GM21528 (cell line): ENCODE measurements at regions not wholly inside any gene's neighbourhood (a gene's known extent, or its start where the extent isn't known, plus 50 kb on each side); places are given as distances from the start of the nearest gene placed in this dataset.

Experiments used
- ATAC-seq: cut with Tn5 transposase; IDR thresholded peaks from one replicate; pipeline ENCODE4 v1.9.1; 2021; ENCODE audit warnings: mild to moderate bottlenecking, moderate library complexity; ENCODE audit not compliant: unreplicated experiment, low FRiP score

- ATAC-seq = no peak
Observed at GRCh38 chr4:74638689-74639088, 155.6 kb downstream of the BTC start.

- no peak for ATAC-seq
Observed at GRCh38 chr4:74640111-74640903, 154.0 kb downstream of the BTC start.

GRCh38 chr4:74642006-74642405 is 152.3 kb downstream of the BTC start:
- ATAC-seq = no peak

GRCh38 chr4:74649193-74649592 is 145.1 kb downstream of the BTC start:
- no peak for ATAC-seq

GRCh38 chr4:74651198-74651597 is 143.1 kb downstream of the BTC start:
- no peak for ATAC-seq

GRCh38 chr4:74653331-74654229 is 140.7 kb downstream of the BTC start:
- ATAC-seq = no peak

GRCh38 chr4:74654230-74654681 is 140.1 kb downstream of the BTC start:
- no peak for ATAC-seq

- no peak for ATAC-seq
Observed at GRCh38 chr4:74656596-74656995, 137.7 kb downstream of the BTC start.

GRCh38 chr4:74658116-74658515 is 136.2 kb downstream of the BTC start:
- ATAC-seq = no peak

- no peak for ATAC-seq
Observed at GRCh38 chr4:74659576-74660411, 134.5 kb downstream of the BTC start.

- ATAC-seq = no peak
Observed at GRCh38 chr4:74660866-74661265, 133.5 kb downstream of the BTC start.

GRCh38 chr4:74661427-74662201 is 132.7 kb downstream of the BTC start:
- ATAC-seq = no peak

- no peak for ATAC-seq
Observed at GRCh38 chr4:74663631-74664030, 130.7 kb downstream of the BTC start.

- ATAC-seq = no peak
Observed at GRCh38 chr4:74665346-74665745, 129.0 kb downstream of the BTC start.

- no peak for ATAC-seq
Observed at GRCh38 chr4:74665876-74666275, 128.4 kb downstream of the BTC start.

- no peak for ATAC-seq
Observed at GRCh38 chr4:74667438-74667837, 126.9 kb downstream of the BTC start.

GRCh38 chr4:74667944-74668343 is 126.4 kb downstream of the BTC start:
- ATAC-seq = no peak

- no peak for ATAC-seq
Observed at GRCh38 chr4:74669702-74670101, 124.6 kb downstream of the BTC start.

GRCh38 chr4:74670583-74670982 is 123.7 kb downstream of the BTC start:
- no peak for ATAC-seq
